Cardiac muscle cell (in vitro differentiated cells and primary cell): ENCODE measurements at regions not wholly inside any gene's neighbourhood (a gene's known extent, or its start where the extent isn't known, plus 50 kb on each side); places are given as distances from the start of the nearest gene placed in this dataset.
A peak's percentile ranks its signal among the peaks of the same experiment; 100 is the strongest.

Experiments
- DNase-seq, 2 donors: peaks; one replicate each; pipeline versions ENCODE4 v3.0.0 to v3.0.0-alpha.2; 2010 to 2017; ENCODE audit warnings: low read depth in 1 of 2, low spot score in 1 of 2
- H3K27ac ChIP-seq: fragments of 200-600 bp; sonication (generic); 2 replicates; pipeline ENCODE4 v1.5.1; 2016
- H3K27me3 ChIP-seq: fragments of 200-600 bp; sonication (generic); 2 replicates; pipeline ENCODE4 v1.6.0; 2016; ENCODE audit warnings: control low read depth
- H3K36me3 ChIP-seq: fragments of 200-600 bp; sonication (generic); 2 replicates; pipeline ENCODE4 v1.5.1; 2016; ENCODE audit warnings: control low read depth
- H3K4me1 ChIP-seq: fragments of 200-600 bp; sonication (generic); 2 replicates; pipeline ENCODE4 v1.8.1; 2017; ENCODE audit warnings: low read depth, mild to moderate bottlenecking, mixed run types
- H3K4me3 ChIP-seq: fragments of 200-600 bp; sonication (generic); 2 replicates; pipeline ENCODE4 v1.5.1; 2016; ENCODE audit warnings: mild to moderate bottlenecking
- H3K9me3 ChIP-seq: fragments of 200-600 bp; sonication (generic); 2 replicates; pipeline ENCODE4 v1.5.1; 2017; ENCODE audit warnings: low read depth, mild to moderate bottlenecking, control low read depth
- CTCF ChIP-seq: IDR thresholded peaks from 2 replicates; pipeline ENCODE4 v1.5.1; 2012; ENCODE audit warnings: low read depth, mild to moderate bottlenecking, low read length

GRCh38 chr4:179071131-179071530 lies 1628.9 kb upstream of the AGA start:
- no peak for DNase-seq
- H3K4me1 ChIP-seq: peaks cover 12% of the 10 kb centered on the region
- no peak for TF ChIP-seq CTCF
- H3K27me3 ChIP-seq: no peaks in the 10 kb centered on the region
- H3K4me3 ChIP-seq: no peak overlapping the region
- no peaks in the 10 kb centered on the region for H3K36me3 ChIP-seq
- no peak overlapping the region for H3K27ac ChIP-seq
- no peaks in the 10 kb centered on the region for H3K9me3 ChIP-seq

GRCh38 chr4:179076865-179077264 lies 1634.6 kb upstream of the AGA start:
- Histone ChIP-seq H3K36me3 (no peaks in the 10 kb centered on the region), H3K27ac (no peak overlapping the region), H3K4me3 (no peak overlapping the region), H3K27me3 (no peaks in the 10 kb centered on the region), H3K4me1 (peaks cover 12% of the 10 kb centered on the region), H3K9me3 (no peaks in the 10 kb centered on the region)
- DNase-seq: no peak
- TF ChIP-seq CTCF: no peak

GRCh38 chr4:179095585-179096221 lies 1653.5 kb upstream of the AGA start:
- Histone ChIP-seq H3K36me3 (no peaks in the 10 kb centered on the region), H3K27me3 (no peaks in the 10 kb centered on the region), H3K27ac (no peak overlapping the region), H3K9me3 (no peaks in the 10 kb centered on the region), H3K4me1 (no peaks in the 10 kb centered on the region), H3K4me3 (no peak overlapping the region)
- TF ChIP-seq CTCF: no peak
- DNase-seq: peak in 1 of 2 donors; percentile 85

- peak; percentile 1 to 83 for DNase-seq
- Histone ChIP-seq H3K9me3 (no peaks in the 10 kb centered on the region), H3K4me1 (no peaks in the 10 kb centered on the region), H3K4me3 (no peak overlapping the region), H3K36me3 (no peaks in the 10 kb centered on the region), H3K27me3 (no peaks in the 10 kb centered on the region), H3K27ac (no peak overlapping the region)
- TF ChIP-seq CTCF: no peak
Observed at GRCh38 chr4:179097741-179098140, 1655.5 kb upstream of the AGA start.

GRCh38 chr4:179110356-179110755 lies 1668.1 kb upstream of the AGA start:
- Histone ChIP-seq H3K4me1 (no peaks in the 10 kb centered on the region), H3K27me3 (no peaks in the 10 kb centered on the region), H3K4me3 (no peak overlapping the region), H3K36me3 (no peaks in the 10 kb centered on the region), H3K9me3 (no peaks in the 10 kb centered on the region), H3K27ac (no peak overlapping the region)
- no peak for TF ChIP-seq CTCF
- DNase-seq: no peak
